ENCODE measurements at regions not wholly inside any gene's neighbourhood (a gene's known extent, or its start where the extent isn't known, plus 50 kb on each side); places are given as distances from the start of the nearest gene placed in this dataset.
"Not testable (repeated sequence)": the region's sequence is repeated elsewhere in the genome, so short reads cannot be mapped to it uniquely, and the experiment has no call there.

- DNase-seq = peak; percentile 21
Observed at GRCh38 chr4:144384408-144384807, 243.9 kb upstream of the GYPA start.

GRCh38 chr4:144399927-144400326 lies 246.0 kb upstream of the HHIP start:
- no peak for DNase-seq

- no peak for DNase-seq
Observed at GRCh38 chr4:144402176-144402575, 243.8 kb upstream of the HHIP start.

- DNase-seq = no peak
Observed at GRCh38 chr4:144402999-144403398, 243.0 kb upstream of the HHIP start.

GRCh38 chr4:144403893-144404292 lies 242.1 kb upstream of the HHIP start:
- no peak for DNase-seq

GRCh38 chr4:144409525-144409924 lies 236.4 kb upstream of the HHIP start:
- DNase-seq = no peak

- no peak for DNase-seq
Observed at GRCh38 chr4:144410230-144410783, 235.6 kb upstream of the HHIP start.

- no peak for DNase-seq
Observed at GRCh38 chr4:144411119-144411518, 234.8 kb upstream of the HHIP start.

GRCh38 chr4:144411700-144412099 lies 234.3 kb upstream of the HHIP start:
- DNase-seq = no peak

GRCh38 chr4:144421056-144421455 lies 224.9 kb upstream of the HHIP start:
- no peak for DNase-seq

- no peak for DNase-seq
Observed at GRCh38 chr4:144421839-144422565, 224.0 kb upstream of the HHIP start.

- no peak for DNase-seq
Observed at GRCh38 chr4:144423930-144424329, 222.0 kb upstream of the HHIP start.

- not testable (repeated sequence) for DNase-seq
Observed at GRCh38 chr4:144426023-144426422, 219.9 kb upstream of the HHIP start.

GRCh38 chr4:144442713-144443112 lies 203.2 kb upstream of the HHIP start:
- no peak for DNase-seq

- no peak for DNase-seq
Observed at GRCh38 chr4:144449611-144450010, 196.3 kb upstream of the HHIP start.

GRCh38 chr4:144450526-144450925 lies 195.4 kb upstream of the HHIP start:
- no peak for DNase-seq

GRCh38 chr4:144451766-144452450 lies 194.0 kb upstream of the HHIP start:
- DNase-seq = no peak

GRCh38 chr4:144456196-144456595 lies 189.8 kb upstream of the HHIP start:
- DNase-seq = no peak

- DNase-seq = no peak
Observed at GRCh38 chr4:144461906-144462305, 184.1 kb upstream of the HHIP start.

- DNase-seq = no peak
Observed at GRCh38 chr4:144463236-144463635, 182.7 kb upstream of the HHIP start.

- no peak for DNase-seq
Observed at GRCh38 chr4:144463896-144464295, 182.1 kb upstream of the HHIP start.

- no peak for DNase-seq
Observed at GRCh38 chr4:144465546-144465945, 180.4 kb upstream of the HHIP start.

GRCh38 chr4:144480068-144480467 lies 165.9 kb upstream of the HHIP start:
- DNase-seq = peak; percentile 84

- DNase-seq = no peak
Observed at GRCh38 chr4:144489831-144490230, 156.1 kb upstream of the HHIP start.
